GM12873 (cell line): ENCODE measurements at regions not wholly inside any gene's neighbourhood (a gene's known extent, or its start where the extent isn't known, plus 50 kb on each side); places are given as distances from the start of the nearest gene placed in this dataset.

ENCODE experiments used
- TF ChIP-seq, protein P1 (sequence below): IDR thresholded peaks from 2 replicates; pipeline ENCODE4 v1.5.1; 2012; ENCODE audit warnings: low read depth, mild to moderate bottlenecking, moderate library complexity, low read length, control low read depth; ENCODE audit not compliant: insufficient read depth; ENCODE audit errors: missing control alignments

DNA sequence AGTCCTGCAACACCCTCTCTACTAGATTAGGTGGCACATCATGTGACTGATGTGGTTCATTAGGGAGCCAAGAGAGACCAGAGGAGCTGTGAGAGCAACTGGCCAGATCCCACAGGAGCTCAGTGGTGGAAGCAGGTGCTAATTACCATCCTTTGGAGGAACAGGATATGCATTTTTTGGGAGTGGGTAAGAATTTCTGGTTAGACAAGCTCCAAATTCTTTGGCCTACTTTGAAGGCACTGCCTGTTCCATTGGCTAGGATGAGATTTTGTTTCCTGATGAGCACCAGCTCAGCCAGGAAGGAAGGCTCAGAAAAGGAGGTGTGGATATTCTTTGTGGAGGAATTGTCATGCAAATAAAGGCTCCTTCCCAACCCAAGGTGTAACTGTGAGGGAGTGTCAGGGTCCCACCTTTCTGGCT is 130.3 kb upstream of the BMP2 start:
- TF ChIP-seq, protein P1, sequence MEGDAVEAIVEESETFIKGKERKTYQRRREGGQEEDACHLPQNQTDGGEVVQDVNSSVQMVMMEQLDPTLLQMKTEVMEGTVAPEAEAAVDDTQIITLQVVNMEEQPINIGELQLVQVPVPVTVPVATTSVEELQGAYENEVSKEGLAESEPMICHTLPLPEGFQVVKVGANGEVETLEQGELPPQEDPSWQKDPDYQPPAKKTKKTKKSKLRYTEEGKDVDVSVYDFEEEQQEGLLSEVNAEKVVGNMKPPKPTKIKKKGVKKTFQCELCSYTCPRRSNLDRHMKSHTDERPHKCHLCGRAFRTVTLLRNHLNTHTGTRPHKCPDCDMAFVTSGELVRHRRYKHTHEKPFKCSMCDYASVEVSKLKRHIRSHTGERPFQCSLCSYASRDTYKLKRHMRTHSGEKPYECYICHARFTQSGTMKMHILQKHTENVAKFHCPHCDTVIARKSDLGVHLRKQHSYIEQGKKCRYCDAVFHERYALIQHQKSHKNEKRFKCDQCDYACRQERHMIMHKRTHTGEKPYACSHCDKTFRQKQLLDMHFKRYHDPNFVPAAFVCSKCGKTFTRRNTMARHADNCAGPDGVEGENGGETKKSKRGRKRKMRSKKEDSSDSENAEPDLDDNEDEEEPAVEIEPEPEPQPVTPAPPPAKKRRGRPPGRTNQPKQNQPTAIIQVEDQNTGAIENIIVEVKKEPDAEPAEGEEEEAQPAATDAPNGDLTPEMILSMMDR = no peak

DNA sequence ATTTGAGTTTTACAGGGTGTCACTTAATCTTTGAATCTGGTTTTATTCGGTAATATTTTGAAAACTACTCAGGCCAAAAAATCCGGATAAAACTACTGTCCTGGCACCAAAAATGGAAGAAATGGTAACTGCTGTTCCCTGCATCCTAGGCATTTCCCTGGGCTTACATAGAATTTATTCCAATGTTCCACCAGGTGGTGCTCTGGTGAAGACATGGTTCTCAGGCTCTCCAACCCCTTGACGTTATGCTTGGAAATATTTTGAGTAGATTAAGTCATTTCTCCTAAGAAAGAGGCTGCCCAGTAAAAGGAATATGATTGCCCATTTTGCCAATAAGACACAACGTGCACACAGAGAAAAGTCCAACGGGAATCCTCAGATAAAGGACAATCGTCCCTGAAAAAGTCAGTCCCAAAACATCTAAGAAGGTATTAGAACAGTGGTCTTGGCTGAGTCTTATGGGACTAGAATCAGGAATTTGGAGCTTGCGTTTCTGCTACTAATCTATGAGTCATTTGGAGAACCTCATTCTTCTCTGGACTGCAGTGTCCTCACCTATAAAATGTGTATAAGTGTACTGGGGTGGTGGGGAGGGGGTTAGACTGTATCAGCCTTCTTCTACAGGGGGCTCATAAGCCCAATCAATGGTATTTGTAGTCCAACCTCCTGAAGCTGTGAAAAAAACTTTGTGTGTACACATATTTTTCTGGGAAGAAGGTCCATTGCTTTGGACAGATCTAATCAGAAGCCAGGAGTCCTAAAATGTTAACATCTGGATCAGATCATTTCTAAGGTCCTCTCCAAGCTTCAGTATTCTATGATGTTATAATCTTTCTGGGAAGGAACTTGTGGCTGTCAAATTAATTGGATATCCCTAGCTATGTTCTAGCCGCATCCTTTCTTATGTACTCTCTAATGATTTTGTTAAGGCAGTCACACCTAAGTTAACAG is 131.0 kb upstream of the BMP2 start:
- TF ChIP-seq, protein P1 = peak; percentile 33

- TF ChIP-seq, protein P1 = no peak
Measured at GRCh38 chr20:6635034-6635736, 132.3 kb upstream of the BMP2 start.

GRCh38 chr20:6632187-6632586 is 135.3 kb upstream of the BMP2 start:
- TF ChIP-seq, protein P1 = no peak

GRCh38 chr20:6630514-6630913 is 137.0 kb upstream of the BMP2 start:
- TF ChIP-seq, protein P1 = no peak

- TF ChIP-seq, protein P1 = no peak
Measured at GRCh38 chr20:6629564-6629963, 137.9 kb upstream of the BMP2 start.

- TF ChIP-seq, protein P1 = no peak
Measured at GRCh38 chr20:6626805-6627204, 140.7 kb upstream of the BMP2 start.
